WTC11 (cell line): ENCODE measurements at regions not wholly inside any gene's neighbourhood (a gene's known extent, or its start where the extent isn't known, plus 50 kb on each side); places are given as distances from the start of the nearest gene placed in this dataset.

Source experiments
- ATAC-seq: fragments of 200-7000 bp; cut with Tn5 transposase; 2 replicates; pipeline ENCODE4 v1.10.0; 2021; ENCODE audit warnings: mild to moderate bottlenecking, moderate library complexity
- CTCF ChIA-PET: fragments of 300-600 bp; sonication (Branson Sonifier 250); formaldehyde crosslinking; loops from one replicate; lab custom pipeline; 2021; ENCODE audit warnings: antibody characterized with exemption; lab: Charles Lee
- POLR2A ChIA-PET: fragments of 350-600 bp; sonication (Branson Sonifier 250); formaldehyde crosslinking; loops from one replicate; lab custom pipeline; 2021; ENCODE audit warnings: antibody characterized with exemption; lab: Charles Lee
- DNase-seq: peaks from one replicate; pipeline ENCODE4 v3.0.0; 2021; ENCODE audit warnings: low spot score
- H3K27ac Mint-ChIP-seq: 2 replicates; pipeline ENCODE4 v1.8.0; 2021; ENCODE audit warnings: mixed read lengths
- H3K27me3 Mint-ChIP-seq: 2 replicates; pipeline ENCODE4 v1.8.0; 2021; ENCODE audit warnings: low read depth, mild to moderate bottlenecking, moderate library complexity, mixed read lengths
- H3K36me3 Mint-ChIP-seq: 2 replicates; pipeline ENCODE4 v1.8.0; 2021; ENCODE audit warnings: mixed read lengths
- H3K4me1 Mint-ChIP-seq: 2 replicates; pipeline ENCODE4 v1.8.0; 2022; ENCODE audit warnings: mixed read lengths
- H3K4me3 Mint-ChIP-seq: 2 replicates; pipeline ENCODE4 v1.8.0; 2021; ENCODE audit warnings: mild to moderate bottlenecking, moderate library complexity, mixed read lengths
- H3K9me3 Mint-ChIP-seq: 2 replicates; pipeline ENCODE4 v1.8.0; 2021; ENCODE audit warnings: mixed read lengths
- AR ChIP-seq: fragments of 250-450 bp; sonication (Bioruptor Pico); IDR thresholded peaks from 2 replicates; pipeline ENCODE4 v1.9.0; 2021; ENCODE audit warnings: mild to moderate bottlenecking
- CTCF ChIP-seq: fragments of 200-600 bp; IDR thresholded peaks from 2 replicates; pipeline ENCODE4 v1.8.0; 2022; ENCODE audit warnings: antibody characterized with exemption
- E2F1 ChIP-seq: sonication (generic); formaldehyde crosslinking; IDR thresholded peaks from 2 replicates; pipeline ENCODE4 v1.8.0; 2022; ENCODE audit warnings: mild to moderate bottlenecking, missing genetic modification reagents
- E2F5 ChIP-seq: sonication (generic); formaldehyde crosslinking; IDR thresholded peaks from 2 replicates; pipeline ENCODE4 v1.8.1; 2022; ENCODE audit warnings: mild to moderate bottlenecking, moderate library complexity, missing genetic modification reagents
- ELF4 ChIP-seq: sonication (generic); formaldehyde crosslinking; IDR thresholded peaks from 2 replicates; pipeline ENCODE4 v1.8.1; 2022; ENCODE audit warnings: low read depth, mild to moderate bottlenecking, moderate library complexity, missing genetic modification reagents
- FOXP1 ChIP-seq: sonication (generic); formaldehyde crosslinking; IDR thresholded peaks from 2 replicates; pipeline ENCODE4 v1.8.0; 2022; ENCODE audit warnings: missing genetic modification reagents, mild to moderate bottlenecking, moderate library complexity, borderline replicate concordance
- GRHL2 ChIP-seq: fragments of 250-450 bp; sonication (Bioruptor Pico); IDR thresholded peaks from 2 replicates; pipeline ENCODE4 v1.8.0; 2022; ENCODE audit warnings: mild to moderate bottlenecking, moderate library complexity; ENCODE audit not compliant: insufficient replicate concordance, severe bottlenecking
- GTF2I ChIP-seq: fragments of 250-450 bp; sonication (Bioruptor Pico); conservative IDR thresholded peaks from 2 replicates; pipeline ENCODE4 v1.4.0; 2021; ENCODE audit warnings: mild to moderate bottlenecking
- HMGA2 ChIP-seq: fragments of 250-450 bp; sonication (Bioruptor Pico); IDR thresholded peaks from 2 replicates; pipeline ENCODE4 v1.4.0; 2021; ENCODE audit warnings: mild to moderate bottlenecking, moderate library complexity
- HMGXB4 ChIP-seq: sonication (generic); formaldehyde crosslinking; IDR thresholded peaks from 2 replicates; pipeline ENCODE4 v1.8.1; 2023; ENCODE audit warnings: mild to moderate bottlenecking, moderate library complexity, missing genetic modification reagents
- JAZF1 ChIP-seq: fragments of 250-450 bp; sonication (Bioruptor Pico); IDR thresholded peaks from 2 replicates; pipeline ENCODE4 v1.9.0; 2021; ENCODE audit warnings: moderate library complexity, mild to moderate bottlenecking, inconsistent platforms
- MXD4 ChIP-seq: fragments of 250-450 bp; sonication (Bioruptor Pico); IDR thresholded peaks from 2 replicates; pipeline ENCODE4 v1.8.0; 2021; ENCODE audit warnings: mild to moderate bottlenecking, moderate library complexity, borderline replicate concordance
- RORB ChIP-seq: fragments of 250-450 bp; sonication (Bioruptor Pico); IDR thresholded peaks from 2 replicates; pipeline ENCODE4 v1.9.0; 2021; ENCODE audit warnings: mild to moderate bottlenecking
- TEAD4 ChIP-seq: sonication (generic); formaldehyde crosslinking; IDR thresholded peaks from 2 replicates; pipeline ENCODE4 v1.8.0; 2022; ENCODE audit warnings: mild to moderate bottlenecking, missing genetic modification reagents
- USF2 ChIP-seq: sonication (generic); formaldehyde crosslinking; IDR thresholded peaks from 2 replicates; pipeline ENCODE4 v1.8.1; 2023; ENCODE audit warnings: mild to moderate bottlenecking, missing genetic modification reagents, moderate library complexity
- ZBTB43 ChIP-seq: sonication (generic); formaldehyde crosslinking; IDR thresholded peaks from 2 replicates; pipeline ENCODE4 v1.8.1; 2023; ENCODE audit warnings: mild to moderate bottlenecking, missing genetic modification reagents
- ZNF121 ChIP-seq: sonication (generic); formaldehyde crosslinking; IDR thresholded peaks from 2 replicates; pipeline ENCODE4 v1.8.0; 2023; ENCODE audit warnings: missing genetic modification reagents
- ZNF138 ChIP-seq: sonication (generic); formaldehyde crosslinking; conservative IDR thresholded peaks from 2 replicates; pipeline ENCODE4 v1.8.1; 2022; ENCODE audit warnings: mild to moderate bottlenecking, moderate library complexity, missing genetic modification reagents
- ZNF219 ChIP-seq: sonication (generic); formaldehyde crosslinking; IDR thresholded peaks from 2 replicates; pipeline ENCODE4 v1.8.0; 2023; ENCODE audit warnings: missing genetic modification reagents, mild to moderate bottlenecking, borderline replicate concordance
- ZNF232 ChIP-seq: sonication (generic); formaldehyde crosslinking; IDR thresholded peaks from 2 replicates; pipeline ENCODE4 v1.8.0; 2022; ENCODE audit warnings: mild to moderate bottlenecking, missing genetic modification reagents
- ZSCAN18 ChIP-seq: fragments of 250-450 bp; sonication (Bioruptor Pico); IDR thresholded peaks from 2 replicates; pipeline ENCODE4 v2.1.2; 2022; ENCODE audit warnings: mild to moderate bottlenecking, moderate library complexity

GRCh38 chr17:52283872-52284271 is 125.4 kb upstream of the CA10 start:
- no peak for ATAC-seq
- CTCF ChIA-PET, result no interaction called here
- Mint-ChIP-seq H3K9me3 (peaks cover 74% of the 10 kb centered on the region), H3K27ac (no peak overlapping the region), H3K4me1 (no peaks in the 10 kb centered on the region), H3K36me3 (peaks cover 40% of the 10 kb centered on the region), H3K4me3 (no peak overlapping the region), H3K27me3 (no peaks in the 10 kb centered on the region)
- POLR2A ChIA-PET, result no interaction called here
- no peak for DNase-seq
- TF ChIP-seq JAZF1 (CRISPR knock-in tag) (no peak), USF2 (CRISPR knock-in tag) (no peak), ZNF232 (no peak), E2F1 (no peak), MXD4 (no peak), HMGXB4 (CRISPR knock-in tag) (no peak), HMGA2 (CRISPR knock-in tag) (peak; percentile 91), E2F5 (CRISPR knock-in tag) (no peak), ZBTB43 (CRISPR knock-in tag) (no peak)

- Mint-ChIP-seq H3K27me3 (no peaks in the 10 kb centered on the region), H3K27ac (no peak overlapping the region), H3K4me1 (no peaks in the 10 kb centered on the region), H3K4me3 (no peak overlapping the region)
- POLR2A ChIA-PET, result no interaction called here
- TF ChIP-seq RORB (CRISPR knock-in tag), result no peak
- no peak for TF ChIP-seq ZSCAN18 (CRISPR knock-in tag)
- TF ChIP-seq CTCF, result no peak
- TF ChIP-seq ZNF219 (CRISPR knock-in tag), result no peak
- no peak for TF ChIP-seq GRHL2
- TF ChIP-seq ELF4, result no peak
- no peak for TF ChIP-seq ZNF121 (CRISPR knock-in tag)
- TF ChIP-seq TEAD4 (CRISPR knock-in tag), result no peak
- no peak for TF ChIP-seq GTF2I
- no peak for TF ChIP-seq AR (CRISPR knock-in tag)
- no peak for TF ChIP-seq HMGA2 (CRISPR knock-in tag)
- no peak for TF ChIP-seq ZNF138 (CRISPR knock-in tag)
- TF ChIP-seq E2F1, result no peak
- TF ChIP-seq FOXP1 (CRISPR knock-in tag), result no peak
- TF ChIP-seq, all 79 proteins: peak for 0
- peaks cover 28% of the 10 kb centered on the region for H3K36me3 Mint-ChIP-seq
- DNase-seq (no peak), ATAC-seq (no peak)
- H3K9me3 Mint-ChIP-seq, result peaks cover 69% of the 10 kb centered on the region
- CTCF ChIA-PET, result interaction anchor here (0.7 to 1.2 kb wide), 3 partner anchors 12 to 106 kb away, joined by 3 to 4 read pairs (median 3); no protein-coding TSS in a partner anchor
These were observed 118.0 kb upstream of the CA10 start for GRCh38 chr17:52276381-52277008.
